Cardiac muscle cell (in vitro differentiated cells and primary cell): ENCODE measurements at regions not wholly inside any gene's neighbourhood (a gene's known extent, or its start where the extent isn't known, plus 50 kb on each side); places are given as distances from the start of the nearest gene placed in this dataset.

Experiments
- DNase-seq, 2 donors: peaks; one replicate each; pipeline versions ENCODE4 v3.0.0 to v3.0.0-alpha.2; 2010 to 2017; ENCODE audit warnings: low read depth in 1 of 2, low spot score in 1 of 2
- H3K27ac ChIP-seq: fragments of 200-600 bp; sonication (generic); 2 replicates; pipeline ENCODE4 v1.5.1; 2016
- H3K27me3 ChIP-seq: fragments of 200-600 bp; sonication (generic); 2 replicates; pipeline ENCODE4 v1.6.0; 2016; ENCODE audit warnings: control low read depth
- H3K36me3 ChIP-seq: fragments of 200-600 bp; sonication (generic); 2 replicates; pipeline ENCODE4 v1.5.1; 2016; ENCODE audit warnings: control low read depth
- H3K4me1 ChIP-seq: fragments of 200-600 bp; sonication (generic); 2 replicates; pipeline ENCODE4 v1.8.1; 2017; ENCODE audit warnings: low read depth, mild to moderate bottlenecking, mixed run types
- H3K4me3 ChIP-seq: fragments of 200-600 bp; sonication (generic); 2 replicates; pipeline ENCODE4 v1.5.1; 2016; ENCODE audit warnings: mild to moderate bottlenecking
- H3K9me3 ChIP-seq: fragments of 200-600 bp; sonication (generic); 2 replicates; pipeline ENCODE4 v1.5.1; 2017; ENCODE audit warnings: low read depth, mild to moderate bottlenecking, control low read depth
- CTCF ChIP-seq: IDR thresholded peaks from 2 replicates; pipeline ENCODE4 v1.5.1; 2012; ENCODE audit warnings: low read depth, mild to moderate bottlenecking, low read length

- Histone ChIP-seq H3K4me1 (no peaks in the 10 kb centered on the region), H3K9me3 (no peaks in the 10 kb centered on the region), H3K27ac (no peak overlapping the region), H3K36me3 (no peaks in the 10 kb centered on the region), H3K27me3 (no peaks in the 10 kb centered on the region), H3K4me3 (no peak overlapping the region)
- no peak for TF ChIP-seq CTCF
- DNase-seq: no peak
Observed at GRCh38 chr4:46684041-46684440, 225.0 kb downstream of the COX7B2 start.

GRCh38 chr4:46676364-46676763 lies 232.7 kb downstream of the COX7B2 start:
- TF ChIP-seq CTCF: no peak
- Histone ChIP-seq H3K27ac (no peak overlapping the region), H3K36me3 (no peaks in the 10 kb centered on the region), H3K27me3 (no peaks in the 10 kb centered on the region), H3K9me3 (no peaks in the 10 kb centered on the region), H3K4me1 (no peaks in the 10 kb centered on the region), H3K4me3 (no peak overlapping the region)
- DNase-seq: no peak

- Histone ChIP-seq H3K36me3 (no peaks in the 10 kb centered on the region), H3K4me1 (no peaks in the 10 kb centered on the region), H3K27me3 (no peaks in the 10 kb centered on the region), H3K4me3 (no peak overlapping the region), H3K9me3 (no peaks in the 10 kb centered on the region), H3K27ac (no peak overlapping the region)
- no peak for DNase-seq
- no peak for TF ChIP-seq CTCF
Observed at GRCh38 chr4:46674326-46674725, 234.7 kb downstream of the COX7B2 start.

- H3K36me3 ChIP-seq: no peaks in the 10 kb centered on the region
- no peak for DNase-seq
- no peak for TF ChIP-seq CTCF
- no peaks in the 10 kb centered on the region for H3K27me3 ChIP-seq
- H3K4me3 ChIP-seq: no peak overlapping the region
- no peak overlapping the region for H3K27ac ChIP-seq
- H3K9me3 ChIP-seq: no peaks in the 10 kb centered on the region
- H3K4me1 ChIP-seq: no peaks in the 10 kb centered on the region
Observed at GRCh38 chr4:46667790-46668189, 241.3 kb downstream of the COX7B2 start.

- no peak overlapping the region for H3K27ac ChIP-seq
- DNase-seq: no peak
- no peaks in the 10 kb centered on the region for H3K9me3 ChIP-seq
- H3K27me3 ChIP-seq: no peaks in the 10 kb centered on the region
- no peaks in the 10 kb centered on the region for H3K36me3 ChIP-seq
- H3K4me1 ChIP-seq: peaks cover 17% of the 10 kb centered on the region
- TF ChIP-seq CTCF: no peak
- no peak overlapping the region for H3K4me3 ChIP-seq
Observed at GRCh38 chr4:46656071-46656470, 253.0 kb downstream of the COX7B2 start.

GRCh38 chr4:46653842-46654241 lies 255.2 kb downstream of the COX7B2 start:
- Histone ChIP-seq H3K27ac (no peak overlapping the region), H3K27me3 (no peaks in the 10 kb centered on the region), H3K9me3 (no peaks in the 10 kb centered on the region), H3K4me3 (no peak overlapping the region), H3K36me3 (no peaks in the 10 kb centered on the region), H3K4me1 (peaks cover 6% of the 10 kb centered on the region)
- no peak for TF ChIP-seq CTCF
- DNase-seq: no peak
